ENCODE measurements at regions not wholly inside any gene's neighbourhood (a gene's known extent, or its start where the extent isn't known, plus 50 kb on each side); places are given as distances from the start of the nearest gene placed in this dataset.

- no peak for TF ChIP-seq CTCF (IDR thresholded peaks at IDR 0.05; ENCODE audit: low read depth, low read length)
- no peak for DNase-seq (ENCODE audit: extremely low read depth, low read depth)
Observed at GRCh38 chr13:74444161-74444571, 310.0 kb upstream of the KLF12 start.

DNA sequence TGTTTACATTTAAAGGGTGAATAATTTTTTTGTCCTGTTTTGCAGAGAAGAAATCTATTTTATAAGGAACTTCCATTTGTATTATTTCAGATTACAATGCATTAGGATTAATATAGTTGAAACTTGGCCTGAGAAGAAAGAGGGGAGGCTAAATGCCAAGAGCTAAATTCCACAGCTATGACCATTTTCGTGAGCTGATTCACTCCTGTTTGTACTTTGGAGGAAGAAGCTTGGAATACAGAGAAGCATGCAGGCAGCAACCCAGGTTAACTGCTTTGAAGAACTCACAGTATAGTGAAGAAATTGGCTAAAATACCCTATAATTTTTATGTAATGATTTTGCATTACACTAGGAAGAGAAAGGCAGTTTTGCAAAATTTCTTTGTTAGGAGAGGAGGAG is 309.4 kb upstream of the KLF12 start:
- TF ChIP-seq CTCF (IDR thresholded peaks at IDR 0.05; ENCODE audit: low read depth, low read length) = no peak
- peak; percentile 46 for DNase-seq (ENCODE audit: extremely low read depth, low read depth)

GRCh38 chr13:74442751-74443150 is 308.5 kb upstream of the KLF12 start:
- DNase-seq (ENCODE audit: extremely low read depth, low read depth) = no peak
- no peak for TF ChIP-seq CTCF (IDR thresholded peaks at IDR 0.05; ENCODE audit: low read depth, low read length)

GRCh38 chr13:74438901-74439300 is 304.7 kb upstream of the KLF12 start:
- DNase-seq (ENCODE audit: extremely low read depth, low read depth) = no peak
- no peak for TF ChIP-seq CTCF (IDR thresholded peaks at IDR 0.05; ENCODE audit: low read depth, low read length)

GRCh38 chr13:74434782-74435181 is 300.6 kb upstream of the KLF12 start:
- no peak for DNase-seq (ENCODE audit: extremely low read depth, low read depth)
- no peak for TF ChIP-seq CTCF (IDR thresholded peaks at IDR 0.05; ENCODE audit: low read depth, low read length)

- no peak for TF ChIP-seq CTCF (IDR thresholded peaks at IDR 0.05; ENCODE audit: low read depth, low read length)
- no peak for DNase-seq (ENCODE audit: extremely low read depth, low read depth)
Observed at GRCh38 chr13:74424455-74424854, 290.3 kb upstream of the KLF12 start.

- no peak for DNase-seq (ENCODE audit: extremely low read depth, low read depth)
- no peak for TF ChIP-seq CTCF (IDR thresholded peaks at IDR 0.05; ENCODE audit: low read depth, low read length)
Observed at GRCh38 chr13:74423434-74423833, 289.2 kb upstream of the KLF12 start.

Data from AG09319 (cell line).